GM12801 (cell line): ENCODE measurements at regions not wholly inside any gene's neighbourhood (a gene's known extent, or its start where the extent isn't known, plus 50 kb on each side); places are given as distances from the start of the nearest gene placed in this dataset.

Source experiments
- CTCF ChIP-seq: IDR thresholded peaks from one replicate; pipeline ENCODE4 v1.5.1; 2011; ENCODE audit warnings: control low read depth; ENCODE audit not compliant: insufficient read length; ENCODE audit errors: extremely low read depth

GRCh38 chr10:52869864-52870263 lies 97.3 kb upstream of the MBL2 start:
- TF ChIP-seq CTCF, result no peak

DNA sequence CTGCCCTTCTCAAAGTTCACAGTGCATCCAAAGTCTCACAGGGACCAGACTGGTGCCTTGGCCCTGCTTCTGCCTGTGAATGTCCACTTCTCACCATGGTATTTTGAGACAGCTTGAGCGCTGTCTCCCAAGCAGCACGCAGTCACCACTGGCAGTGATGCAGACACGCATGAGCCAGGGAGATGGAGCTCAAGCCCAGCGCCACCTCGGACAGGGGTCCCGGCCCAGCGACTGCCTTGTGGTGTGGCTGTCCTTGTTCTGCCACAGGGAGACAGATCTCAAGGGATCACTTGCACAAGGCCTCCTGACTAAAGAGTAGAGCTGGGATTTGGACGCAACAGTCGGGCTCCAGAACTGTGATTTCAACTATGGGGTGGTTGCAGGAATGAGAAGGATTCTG lies 92.6 kb upstream of the MBL2 start:
- TF ChIP-seq CTCF, result no peak

GRCh38 chr10:52864201-52865106 lies 91.9 kb upstream of the MBL2 start:
- no peak for TF ChIP-seq CTCF

- TF ChIP-seq CTCF, result no peak
These were observed 86.1 kb upstream of the MBL2 start for GRCh38 chr10:52858722-52859121.

- no peak for TF ChIP-seq CTCF
These were observed 83.2 kb upstream of the MBL2 start for GRCh38 chr10:52855546-52856325.

- no peak for TF ChIP-seq CTCF
These were observed 81.1 kb upstream of the MBL2 start for GRCh38 chr10:52853704-52854103.

GRCh38 chr10:52836816-52837215 lies 64.2 kb upstream of the MBL2 start:
- no peak for TF ChIP-seq CTCF
